GM19324 (cell line): ENCODE measurements at regions not wholly inside any gene's neighbourhood (a gene's known extent, or its start where the extent isn't known, plus 50 kb on each side); places are given as distances from the start of the nearest gene placed in this dataset.
A peak's percentile ranks its signal among the peaks of the same experiment; 100 is the strongest.
"Not testable (repeated sequence)": the region's sequence is repeated elsewhere in the genome, so short reads cannot be mapped to it uniquely, and the experiment has no call there.

ENCODE experiments used
- ATAC-seq: cut with Tn5 transposase; IDR thresholded peaks from one replicate; pipeline ENCODE4 v1.9.1; 2021; ENCODE audit warnings: mild to moderate bottlenecking, moderate library complexity; ENCODE audit not compliant: unreplicated experiment, low FRiP score

DNA sequence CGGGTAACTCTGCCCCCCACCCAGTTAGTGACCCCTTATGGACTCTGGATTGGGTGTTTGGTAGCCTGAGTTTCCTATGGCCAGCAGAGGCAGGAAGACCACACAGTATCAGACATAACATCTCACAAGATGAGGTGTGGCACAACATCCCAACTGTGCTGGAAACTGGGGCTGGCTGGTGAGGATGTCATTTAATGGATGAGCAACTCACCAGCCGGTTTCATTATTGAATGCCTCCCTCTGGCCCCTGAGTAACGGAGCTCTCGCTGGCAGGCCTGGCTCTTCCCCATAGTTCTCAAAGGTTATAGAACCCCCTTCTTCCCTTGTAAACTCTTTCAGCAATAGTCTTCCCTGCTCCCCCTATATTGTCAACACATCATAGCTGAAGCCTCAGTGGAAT, 195.0 kb downstream of the BCL11A start:
- no peak for ATAC-seq

DNA sequence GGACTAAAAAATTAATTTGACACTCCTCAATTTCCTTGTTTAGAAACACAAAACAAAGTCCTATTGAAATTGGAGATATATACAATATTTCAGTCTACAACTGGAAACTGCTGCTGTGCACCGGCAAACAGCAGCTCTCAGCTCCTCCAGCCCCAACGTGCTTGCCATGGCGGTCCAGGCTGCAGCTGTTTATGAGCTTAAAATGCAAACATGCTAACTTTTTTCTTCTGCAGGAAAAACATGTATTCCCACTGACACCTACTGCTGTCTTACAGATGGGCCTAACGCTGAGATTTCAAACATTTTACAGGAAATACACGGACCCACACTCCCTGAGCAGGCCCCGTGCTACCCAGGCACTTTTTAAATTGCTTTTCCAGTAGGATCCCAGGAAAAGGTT, 195.5 kb downstream of the BCL11A start:
- ATAC-seq, result no peak

- ATAC-seq, result no peak
Observed at GRCh38 chr2:60356346-60356745, 197.1 kb downstream of the BCL11A start.

DNA sequence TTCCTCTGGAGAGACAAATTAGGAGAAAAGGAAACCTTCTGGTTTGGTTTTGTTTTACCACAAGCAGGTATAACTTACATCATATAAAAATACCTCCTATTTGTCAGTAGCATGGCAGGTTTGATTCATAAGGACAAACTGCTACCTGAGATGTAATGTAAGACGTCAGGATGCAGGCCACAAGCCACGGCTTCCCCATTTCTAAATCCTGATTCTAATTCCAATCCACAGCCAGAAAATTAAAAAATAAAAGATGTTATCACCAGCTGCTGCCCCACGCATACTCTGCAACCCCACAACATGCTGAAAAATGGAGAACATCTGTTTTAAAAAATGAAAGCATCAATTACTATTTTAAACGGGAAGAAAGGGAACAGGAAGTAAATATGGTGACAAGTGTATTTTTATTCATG, 197.6 kb downstream of the BCL11A start:
- ATAC-seq, result no peak

DNA sequence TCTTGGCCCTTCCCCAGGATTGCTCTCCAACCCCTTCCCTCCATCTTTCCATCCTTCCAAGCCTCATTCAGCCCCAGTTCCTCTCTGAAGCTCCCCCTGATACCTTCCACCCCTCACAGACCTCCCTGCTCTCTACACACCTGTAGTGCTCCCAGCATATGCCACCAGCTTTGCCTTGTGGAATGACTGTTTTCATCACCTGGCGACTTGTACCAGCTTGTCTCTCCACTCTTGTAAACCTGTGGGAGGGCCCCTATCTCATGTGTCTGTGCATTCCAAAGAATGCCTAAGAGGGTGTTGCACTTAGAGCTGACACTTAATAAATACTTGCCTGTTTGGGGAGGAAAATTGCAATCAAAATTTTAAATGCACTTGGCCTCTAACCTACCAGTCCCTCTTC, 198.7 kb downstream of the BCL11A start:
- ATAC-seq, result no peak

DNA sequence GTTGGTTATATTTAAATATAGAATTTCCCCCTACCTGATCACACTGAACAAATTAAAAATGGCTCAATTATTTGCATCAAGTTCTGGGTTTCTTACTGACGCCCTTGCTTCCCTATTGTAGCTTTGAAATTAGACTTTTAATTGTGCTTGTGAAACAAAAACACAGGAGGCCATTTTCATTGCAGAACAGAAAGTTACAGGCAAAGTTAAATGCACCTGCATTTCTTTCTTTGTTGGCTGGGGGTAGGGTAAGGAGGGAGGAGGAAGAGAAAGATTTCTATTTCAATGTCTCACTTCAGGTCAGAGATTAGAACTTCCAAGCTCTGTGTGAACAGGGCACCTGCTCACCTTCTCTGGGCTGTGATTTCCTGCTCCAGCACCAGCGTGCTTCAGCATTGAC, 199.6 kb downstream of the BCL11A start:
- peak; percentile 46 for ATAC-seq

- ATAC-seq, result peak; percentile 28
Observed at GRCh38 chr2:60353406-60353800, 200.1 kb downstream of the BCL11A start.

DNA sequence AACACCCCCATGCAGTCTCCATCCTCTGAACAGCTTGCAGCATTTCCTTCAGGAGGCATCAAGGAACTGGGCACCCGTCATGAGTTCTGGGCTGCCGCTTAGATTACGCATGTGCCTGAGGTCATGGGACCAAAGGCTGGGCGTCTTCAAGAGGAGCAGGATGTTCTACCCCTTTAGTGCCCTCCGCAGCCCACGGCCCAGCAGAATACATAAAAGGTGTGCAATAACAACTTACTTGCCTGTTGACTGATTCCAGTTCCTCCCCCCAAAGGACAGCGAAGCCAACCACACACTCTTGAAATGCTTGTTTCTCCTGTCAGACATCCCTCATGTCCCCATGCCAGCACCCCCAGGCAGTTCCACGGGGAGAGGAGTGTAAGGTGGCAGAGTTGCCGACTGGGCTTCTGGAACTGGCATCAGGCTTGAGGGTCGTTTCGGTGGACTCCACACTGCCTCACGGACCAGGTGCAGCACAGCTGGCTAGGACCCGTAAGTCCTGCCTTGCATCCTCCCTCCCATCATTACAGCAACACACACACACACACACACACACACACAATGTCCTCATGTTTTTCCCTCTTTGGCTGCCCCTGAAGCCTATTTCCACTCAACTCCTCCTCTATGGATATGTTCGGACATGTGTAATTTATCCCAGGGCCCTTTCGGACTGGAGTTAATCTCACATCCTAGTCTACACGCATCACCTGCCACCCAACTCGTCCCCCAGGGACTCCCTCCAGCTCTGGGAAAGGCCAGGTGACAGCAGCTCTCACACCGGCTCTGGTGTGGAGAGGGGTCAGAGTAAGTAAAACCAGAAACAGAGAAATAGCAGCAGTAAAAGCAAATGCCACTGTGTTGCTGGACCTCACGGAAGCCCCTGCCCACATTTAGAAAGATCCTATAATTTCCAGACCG, 200.7 kb downstream of the BCL11A start:
- ATAC-seq, result no peak

- ATAC-seq, result no peak
Observed at GRCh38 chr2:60351802-60352201, 201.7 kb downstream of the BCL11A start.

DNA sequence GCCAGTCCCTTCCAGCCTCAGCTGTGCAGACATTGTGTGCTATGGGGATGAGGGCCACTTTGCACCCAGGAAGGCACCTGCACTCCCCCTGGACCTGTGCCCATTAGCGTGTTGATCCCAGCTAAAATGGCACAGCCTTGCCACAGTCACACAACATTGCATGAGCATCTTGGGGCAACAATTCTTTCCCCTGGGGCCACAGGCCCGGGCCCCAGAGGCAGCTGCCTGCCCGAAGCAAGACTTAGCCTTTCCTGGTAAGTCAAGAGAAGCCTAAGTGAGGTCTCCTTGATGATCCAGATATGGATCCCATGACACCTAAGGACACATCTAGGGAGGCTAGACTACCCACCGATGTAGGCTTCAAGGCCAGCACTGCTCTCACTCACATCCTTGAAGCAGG, 202.1 kb downstream of the BCL11A start:
- no peak for ATAC-seq

DNA sequence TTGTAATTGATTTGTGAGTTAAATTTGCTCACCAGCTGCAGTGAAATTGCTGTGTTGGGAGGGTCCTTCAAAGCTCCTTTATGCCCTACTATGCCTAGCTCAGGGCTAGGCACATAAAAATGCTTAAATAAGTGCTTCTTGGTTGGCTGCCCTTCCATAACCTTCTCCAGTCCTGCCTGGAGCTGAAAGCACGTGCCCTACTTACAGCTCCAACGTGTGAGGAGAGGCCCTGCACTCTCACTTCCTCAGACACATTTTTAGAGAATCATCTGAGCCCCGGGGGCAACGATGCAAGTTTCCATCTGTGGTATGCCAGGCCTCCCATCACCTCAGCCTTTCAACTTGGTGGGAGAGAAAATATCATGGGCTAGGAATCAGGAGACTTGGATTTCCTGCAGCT, 202.7 kb downstream of the BCL11A start:
- no peak for ATAC-seq

GRCh38 chr2:60347781-60348180, 205.7 kb downstream of the BCL11A start:
- ATAC-seq, result no peak

- not testable (repeated sequence) for ATAC-seq
Observed at GRCh38 chr2:60342491-60342890, 211.0 kb downstream of the BCL11A start.

- no peak for ATAC-seq
Observed at GRCh38 chr2:60341151-60341550, 212.3 kb downstream of the BCL11A start.

- ATAC-seq, result no peak
Observed at GRCh38 chr2:60339286-60339685, 214.2 kb downstream of the BCL11A start.

GRCh38 chr2:60337142-60337497, 216.3 kb downstream of the BCL11A start:
- no peak for ATAC-seq

GRCh38 chr2:60336442-60337141, 216.9 kb downstream of the BCL11A start:
- ATAC-seq, result peak; percentile 50

GRCh38 chr2:60335533-60336237, 217.8 kb downstream of the BCL11A start:
- no peak for ATAC-seq

DNA sequence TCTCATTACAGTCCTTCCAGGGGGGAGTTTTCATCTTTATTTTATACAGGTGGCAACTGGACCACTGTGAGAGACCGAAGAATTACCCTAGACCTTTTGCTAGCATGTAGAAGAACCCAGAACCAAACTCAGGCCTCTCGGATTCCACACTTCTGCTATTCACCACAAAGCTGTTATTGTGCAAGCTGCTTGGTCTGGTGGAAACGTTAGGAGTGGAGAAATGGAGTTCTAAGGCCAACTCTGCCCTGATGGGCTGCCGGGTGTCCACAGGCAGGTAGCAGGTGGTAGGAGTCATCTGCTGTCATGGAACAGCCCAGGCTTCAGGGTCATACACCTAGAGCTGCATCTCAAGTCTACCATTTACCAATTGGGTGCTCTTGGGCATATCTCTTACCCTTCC, 218.8 kb downstream of the BCL11A start:
- ATAC-seq, result no peak

- ATAC-seq, result no peak
Observed at GRCh38 chr2:60333264-60333663, 220.2 kb downstream of the BCL11A start.

GRCh38 chr2:60331115-60331809, 222.2 kb downstream of the BCL11A start:
- no peak for ATAC-seq
